ENCODE measurements at regions not wholly inside any gene's neighbourhood (a gene's known extent, or its start where the extent isn't known, plus 50 kb on each side); places are given as distances from the start of the nearest gene placed in this dataset.

- TF ChIP-seq CTCF (IDR thresholded peaks at IDR 0.05) (no peak), EP300 (IDR thresholded peaks at IDR 0.05) (no peak)
Measured at GRCh38 chr1:112852276-112852675, 103.7 kb downstream of the SLC16A1 start.

Measured in suprapubic skin (tissue), 3 donors.